GM12864 (cell line): ENCODE measurements at regions not wholly inside any gene's neighbourhood (a gene's known extent, or its start where the extent isn't known, plus 50 kb on each side); places are given as distances from the start of the nearest gene placed in this dataset.

Source experiments
- DNase-seq: peaks from one replicate; pipeline ENCODE4 v3.0.0-alpha.2; 2011; ENCODE audit warnings: low read depth
- H3K4me3 ChIP-seq: 2 replicates; pipeline ENCODE4 v1.5.1; 2011; ENCODE audit warnings: mild to moderate bottlenecking, low read depth, low read length, control low read depth
- CTCF ChIP-seq: IDR thresholded peaks from 2 replicates; pipeline ENCODE4 v1.5.1; 2011; ENCODE audit warnings: low read depth, mild to moderate bottlenecking, moderate library complexity, low read length, control low read depth, inconsistent platforms; ENCODE audit errors: missing control alignments

- no peak for DNase-seq
- TF ChIP-seq CTCF = no peak
- no peak overlapping the region for H3K4me3 ChIP-seq
Observed at GRCh38 chr1:175808999-175809398, 65.6 kb upstream of the TNR start.

- no peak overlapping the region for H3K4me3 ChIP-seq
- TF ChIP-seq CTCF = no peak
- no peak for DNase-seq
Observed at GRCh38 chr1:175808573-175808972, 65.2 kb upstream of the TNR start.

GRCh38 chr1:175804561-175804960, 61.2 kb upstream of the TNR start:
- no peak for TF ChIP-seq CTCF
- DNase-seq = no peak

GRCh38 chr1:175803413-175803812, 60.0 kb upstream of the TNR start:
- no peak overlapping the region for H3K4me3 ChIP-seq
- no peak for TF ChIP-seq CTCF
- no peak for DNase-seq

More at GRCh38 chr1:175804561-175804960, 61.2 kb upstream of the TNR start:
- H3K4me3 ChIP-seq = no peak overlapping the region

GRCh38 chr1:175802407-175803123, 59.2 kb upstream of the TNR start:
- TF ChIP-seq CTCF = no peak
- no peak for DNase-seq
- no peak overlapping the region for H3K4me3 ChIP-seq

- H3K4me3 ChIP-seq = no peak overlapping the region
- no peak for DNase-seq
- TF ChIP-seq CTCF = no peak
Observed at GRCh38 chr1:175801979-175802378, 58.6 kb upstream of the TNR start.

GRCh38 chr1:175797576-175797975, 54.2 kb upstream of the TNR start:
- DNase-seq = no peak
- TF ChIP-seq CTCF = no peak
- no peak overlapping the region for H3K4me3 ChIP-seq
